Smooth muscle cell (in vitro differentiated cells): ENCODE measurements at regions not wholly inside any gene's neighbourhood (a gene's known extent, or its start where the extent isn't known, plus 50 kb on each side); places are given as distances from the start of the nearest gene placed in this dataset.
"Not testable (repeated sequence)": the region's sequence is repeated elsewhere in the genome, so short reads cannot be mapped to it uniquely, and the experiment has no call there.

Experiments used
- DNase-seq: peaks from one replicate; lab custom pipeline; 2025; ENCODE audit not compliant: unreplicated experiment; lab: John Stamatoyannopoulos, UW
- H2AFZ ChIP-seq: fragments of 200-600 bp; sonication (generic); 2 replicates; pipeline ENCODE4 v1.6.0; 2016; ENCODE audit warnings: antibody characterized with exemption, low read depth, mild to moderate bottlenecking
- H3F3A ChIP-seq: fragments of 200-600 bp; sonication (generic); 2 replicates; pipeline ENCODE4 v1.6.0; 2017; ENCODE audit warnings: antibody characterized with exemption, low read depth
- H3K27ac ChIP-seq: fragments of 200-600 bp; sonication (generic); 2 replicates; pipeline ENCODE4 v1.5.1; 2016; ENCODE audit warnings: low read depth, mild to moderate bottlenecking
- H3K27me3 ChIP-seq: fragments of 200-600 bp; sonication (generic); 2 replicates; pipeline ENCODE4 v1.6.1; 2016; ENCODE audit warnings: low read depth, mild to moderate bottlenecking
- H3K36me3 ChIP-seq: fragments of 200-600 bp; sonication (generic); 2 replicates; pipeline ENCODE4 v1.5.1; 2016; ENCODE audit warnings: low read depth
- H3K4me1 ChIP-seq: fragments of 200-600 bp; sonication (generic); 2 replicates; pipeline ENCODE4 v1.5.1; 2016; ENCODE audit warnings: low read depth
- H3K4me2 ChIP-seq: fragments of 200-600 bp; sonication (generic); 2 replicates; pipeline ENCODE4 v1.6.0; 2016; ENCODE audit warnings: mild to moderate bottlenecking
- H3K4me3 ChIP-seq: fragments of 200-600 bp; sonication (generic); 2 replicates; pipeline ENCODE4 v1.5.1; 2016; ENCODE audit warnings: mild to moderate bottlenecking
- H3K79me2 ChIP-seq: fragments of 200-600 bp; sonication (generic); 2 replicates; pipeline ENCODE4 v1.6.0; 2016; ENCODE audit warnings: low read depth, mild to moderate bottlenecking
- H3K9ac ChIP-seq: fragments of 200-600 bp; sonication (generic); 2 replicates; pipeline ENCODE4 v1.6.0; 2016; ENCODE audit warnings: low read depth
- H3K9me3 ChIP-seq: fragments of 200-600 bp; sonication (generic); replicated peaks from 2 replicates; pipeline ENCODE4 v1.5.1; 2016; ENCODE audit warnings: low read depth
- H4K20me1 ChIP-seq: fragments of 200-600 bp; sonication (generic); 2 replicates; pipeline ENCODE4 v1.6.0; 2016; ENCODE audit warnings: low read depth
- WGBS: methylation state at CpG from one replicate; pipeline ENCODE4 v1.1.7; 2016; ENCODE audit warnings: low lambda C conversion rate; 5-methylcytosine and 5-hydroxymethylcytosine counted together
- TF ChIP-seq, protein P1 (sequence below): fragments of 200-600 bp; sonication (generic); IDR thresholded peaks from 2 replicates; pipeline ENCODE4 v1.5.1; 2017; ENCODE audit warnings: borderline replicate concordance, mild to moderate bottlenecking, antibody characterized with exemption; ENCODE audit not compliant: insufficient read depth, poor library complexity, severe bottlenecking

DNA sequence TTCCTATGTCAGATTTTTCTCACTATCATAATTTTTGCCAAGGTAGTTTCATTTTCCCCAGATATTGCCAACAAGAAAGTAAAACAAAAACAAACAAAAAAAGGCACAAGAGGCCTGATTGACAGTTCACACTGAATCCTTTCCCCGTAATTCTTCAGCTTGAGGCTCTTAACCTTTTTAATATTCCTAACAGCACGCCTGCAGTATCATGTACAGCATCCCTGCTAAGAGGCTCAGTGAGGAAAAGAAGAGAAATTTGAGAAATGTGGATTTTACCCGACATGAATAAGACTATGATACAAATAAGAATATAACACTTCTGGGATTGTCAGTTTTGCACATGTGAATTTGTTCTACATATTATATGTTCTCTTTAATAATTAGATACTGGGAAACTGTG, 182.4 kb upstream of the CDK1 start:
- Histone ChIP-seq H3K9me3 (no peaks in the 10 kb centered on the region), H2AFZ (no peak overlapping the region), H3K9ac (no peak overlapping the region), H3K36me3 (no peaks in the 10 kb centered on the region), H3K4me1 (no peaks in the 10 kb centered on the region), H4K20me1 (no peaks in the 10 kb centered on the region), H3F3A (no peaks in the 10 kb centered on the region), H3K27ac (peak overlapping the region; percentile 37), H3K79me2 (no peaks in the 10 kb centered on the region), H3K4me3 (no peak overlapping the region), H3K4me2 (no peak overlapping the region), H3K27me3 (no peaks in the 10 kb centered on the region)
- WGBS = 85% methylated on average over 3 of the region's 3 CpGs
- DNase-seq = no peak
- TF ChIP-seq, protein P1, sequence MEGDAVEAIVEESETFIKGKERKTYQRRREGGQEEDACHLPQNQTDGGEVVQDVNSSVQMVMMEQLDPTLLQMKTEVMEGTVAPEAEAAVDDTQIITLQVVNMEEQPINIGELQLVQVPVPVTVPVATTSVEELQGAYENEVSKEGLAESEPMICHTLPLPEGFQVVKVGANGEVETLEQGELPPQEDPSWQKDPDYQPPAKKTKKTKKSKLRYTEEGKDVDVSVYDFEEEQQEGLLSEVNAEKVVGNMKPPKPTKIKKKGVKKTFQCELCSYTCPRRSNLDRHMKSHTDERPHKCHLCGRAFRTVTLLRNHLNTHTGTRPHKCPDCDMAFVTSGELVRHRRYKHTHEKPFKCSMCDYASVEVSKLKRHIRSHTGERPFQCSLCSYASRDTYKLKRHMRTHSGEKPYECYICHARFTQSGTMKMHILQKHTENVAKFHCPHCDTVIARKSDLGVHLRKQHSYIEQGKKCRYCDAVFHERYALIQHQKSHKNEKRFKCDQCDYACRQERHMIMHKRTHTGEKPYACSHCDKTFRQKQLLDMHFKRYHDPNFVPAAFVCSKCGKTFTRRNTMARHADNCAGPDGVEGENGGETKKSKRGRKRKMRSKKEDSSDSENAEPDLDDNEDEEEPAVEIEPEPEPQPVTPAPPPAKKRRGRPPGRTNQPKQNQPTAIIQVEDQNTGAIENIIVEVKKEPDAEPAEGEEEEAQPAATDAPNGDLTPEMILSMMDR = no peak

DNA sequence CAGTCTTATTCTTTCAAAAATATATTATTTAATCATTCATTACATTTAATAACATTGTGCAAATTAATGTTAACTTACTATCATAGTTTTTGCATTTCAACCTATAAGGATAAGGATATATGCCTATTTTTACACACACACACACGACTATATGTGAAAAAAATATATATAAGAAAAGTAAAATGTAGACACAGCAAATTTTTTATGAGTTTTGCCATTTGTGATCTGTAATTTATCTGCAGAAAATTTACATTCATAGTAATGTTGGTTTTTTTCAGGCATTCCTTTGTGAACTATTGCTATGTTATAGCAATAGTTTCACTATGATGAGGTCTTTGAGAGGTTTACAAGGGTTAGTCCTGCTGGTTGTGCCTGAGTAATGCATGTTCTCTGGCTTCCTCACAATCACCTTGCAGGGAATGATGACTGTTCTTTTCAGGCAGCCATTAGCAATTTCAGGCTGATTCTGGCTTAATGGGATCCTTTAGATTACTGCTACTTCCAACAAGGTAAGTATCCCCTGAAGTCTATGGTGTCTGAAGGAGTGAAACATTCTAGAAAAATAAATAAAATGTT, 183.7 kb upstream of the CDK1 start:
- no peaks in the 10 kb centered on the region for H3K27me3 ChIP-seq
- TF ChIP-seq, protein P1 = no peak
- no peak overlapping the region for H3K9ac ChIP-seq
- no peaks in the 10 kb centered on the region for H3K4me1 ChIP-seq
- no peaks in the 10 kb centered on the region for H3K79me2 ChIP-seq
- H3F3A ChIP-seq = no peaks in the 10 kb centered on the region
- H4K20me1 ChIP-seq = no peaks in the 10 kb centered on the region
- H3K27ac ChIP-seq = peak overlapping the region; percentile 37
- no peak overlapping the region for H2AFZ ChIP-seq
- WGBS = 89% methylated on average over 1 of the region's 1 CpG
- no peak overlapping the region for H3K4me3 ChIP-seq
- H3K9me3 ChIP-seq = no peaks in the 10 kb centered on the region
- no peaks in the 10 kb centered on the region for H3K36me3 ChIP-seq
- no peak for DNase-seq
- peak overlapping the region; percentile 19 for H3K4me2 ChIP-seq

DNA sequence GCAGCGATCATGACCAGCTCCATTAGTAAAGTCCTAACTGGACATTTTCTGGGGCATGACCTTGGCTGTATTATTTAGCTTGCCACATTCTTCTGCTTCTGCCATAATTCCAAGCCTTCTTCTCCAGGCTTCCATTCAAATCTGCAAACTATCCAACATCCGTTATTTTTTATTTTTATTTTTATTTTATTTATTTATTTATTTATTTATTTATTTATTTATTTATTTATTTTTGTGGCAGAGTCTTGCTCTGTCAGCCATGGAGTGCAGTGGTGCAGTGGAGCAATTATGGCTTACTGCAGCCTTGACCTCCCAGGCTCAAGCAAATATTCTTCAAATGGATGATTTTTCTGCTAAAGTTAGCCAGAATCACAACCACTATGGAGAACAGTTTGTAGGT, 187.2 kb upstream of the CDK1 start:
- Histone ChIP-seq H2AFZ (no peak overlapping the region), H3K4me2 (no peak overlapping the region), H3F3A (no peaks in the 10 kb centered on the region), H3K36me3 (peaks cover 3% of the 10 kb centered on the region), H3K9me3 (no peaks in the 10 kb centered on the region), H3K27ac (no peak overlapping the region), H3K27me3 (no peaks in the 10 kb centered on the region), H4K20me1 (no peaks in the 10 kb centered on the region), H3K79me2 (no peaks in the 10 kb centered on the region), H3K4me3 (no peak overlapping the region), H3K4me1 (no peaks in the 10 kb centered on the region), H3K9ac (no peak overlapping the region)
- TF ChIP-seq, protein P1 = no peak
- DNase-seq = no peak
- 100% methylated on average over 2 of the region's 2 CpGs for WGBS

DNA sequence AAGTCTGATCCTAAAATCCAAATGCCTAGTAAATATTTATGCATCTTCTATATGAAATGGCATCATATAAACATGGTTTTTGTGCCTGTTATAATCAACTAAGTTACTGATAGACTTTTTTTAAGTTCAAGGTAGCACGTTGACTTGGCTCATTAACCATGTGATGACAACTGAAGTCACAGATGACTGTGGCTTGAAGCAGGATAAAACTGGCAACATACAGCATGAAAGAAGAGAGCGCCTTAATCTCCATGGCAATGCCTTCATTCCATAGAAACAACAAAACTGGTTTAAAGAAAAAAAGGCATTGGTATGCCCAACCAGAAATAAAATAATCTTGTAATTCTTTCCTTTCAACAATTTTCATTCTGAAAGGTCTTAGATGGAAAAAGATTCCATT, 188.9 kb upstream of the CDK1 start:
- H3K9ac ChIP-seq = no peak overlapping the region
- no peaks in the 10 kb centered on the region for H4K20me1 ChIP-seq
- DNase-seq = no peak
- H3F3A ChIP-seq = no peaks in the 10 kb centered on the region
- H3K27me3 ChIP-seq = no peaks in the 10 kb centered on the region
- H3K4me3 ChIP-seq = no peak overlapping the region
- no peak overlapping the region for H3K27ac ChIP-seq
- TF ChIP-seq, protein P1 = no peak
- H3K79me2 ChIP-seq = no peaks in the 10 kb centered on the region
- H3K36me3 ChIP-seq = peaks cover 3% of the 10 kb centered on the region
- WGBS = 88% methylated on average over 2 of the region's 2 CpGs
- no peaks in the 10 kb centered on the region for H3K4me1 ChIP-seq
- H3K9me3 ChIP-seq = no peaks in the 10 kb centered on the region
- H2AFZ ChIP-seq = no peak overlapping the region
- no peak overlapping the region for H3K4me2 ChIP-seq

DNA sequence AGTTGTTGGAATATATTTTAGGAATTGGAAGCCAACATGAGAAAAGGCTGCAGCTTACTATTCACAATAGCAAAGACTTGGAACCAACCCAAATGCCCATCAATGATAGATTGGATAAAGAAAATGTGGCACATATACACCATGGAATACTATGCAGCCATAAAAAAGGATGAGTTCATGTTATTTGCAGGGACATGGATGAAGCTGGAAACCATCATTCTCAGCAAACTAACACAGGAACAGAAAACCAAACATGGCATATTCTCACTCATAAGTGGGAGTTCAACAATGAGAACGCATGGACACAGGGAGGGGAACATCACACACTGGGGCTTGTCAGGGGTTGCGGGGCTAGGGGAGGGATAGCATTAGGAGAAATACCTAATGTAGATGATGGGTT, 192.1 kb upstream of the ANK3 start:
- H3K9me3 ChIP-seq, H3F3A ChIP-seq, H3K36me3 ChIP-seq, H3K9ac ChIP-seq, DNase-seq, H4K20me1 ChIP-seq, H3K4me2 ChIP-seq, H3K27me3 ChIP-seq, H3K27ac ChIP-seq, H3K4me1 ChIP-seq, H2AFZ ChIP-seq, H3K4me3 ChIP-seq, H3K79me2 ChIP-seq: not testable (repeated sequence)
- WGBS = 96% methylated on average over 2 of the region's 2 CpGs
